ENCODE measurements at regions not wholly inside any gene's neighbourhood (a gene's known extent, or its start where the extent isn't known, plus 50 kb on each side); places are given as distances from the start of the nearest gene placed in this dataset.

- DNase-seq, result no peak
These were observed 68.7 kb upstream of the KLF6 start for GRCh38 chr10:3853547-3854303.

DNA sequence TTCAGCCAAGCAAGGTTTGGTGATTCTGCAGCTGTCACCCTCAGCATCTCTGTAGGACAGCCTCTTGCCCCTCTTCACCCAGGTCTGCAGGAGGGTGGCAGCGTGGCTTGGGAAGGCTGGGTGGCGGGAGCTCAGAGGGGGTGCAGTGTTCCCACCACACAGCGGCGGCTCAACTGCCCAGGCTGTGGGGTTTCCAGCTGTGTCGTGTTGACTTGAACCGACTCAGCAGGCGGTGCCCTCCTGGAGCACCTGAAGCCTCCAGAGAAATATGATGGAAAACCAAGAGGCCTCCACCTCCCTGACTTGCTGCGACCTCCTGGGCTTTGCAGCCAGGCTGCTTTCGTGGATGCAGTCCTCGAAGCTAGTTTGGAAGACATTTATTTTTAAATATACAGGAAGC is 68.0 kb upstream of the KLF6 start:
- no peak for DNase-seq

DNA sequence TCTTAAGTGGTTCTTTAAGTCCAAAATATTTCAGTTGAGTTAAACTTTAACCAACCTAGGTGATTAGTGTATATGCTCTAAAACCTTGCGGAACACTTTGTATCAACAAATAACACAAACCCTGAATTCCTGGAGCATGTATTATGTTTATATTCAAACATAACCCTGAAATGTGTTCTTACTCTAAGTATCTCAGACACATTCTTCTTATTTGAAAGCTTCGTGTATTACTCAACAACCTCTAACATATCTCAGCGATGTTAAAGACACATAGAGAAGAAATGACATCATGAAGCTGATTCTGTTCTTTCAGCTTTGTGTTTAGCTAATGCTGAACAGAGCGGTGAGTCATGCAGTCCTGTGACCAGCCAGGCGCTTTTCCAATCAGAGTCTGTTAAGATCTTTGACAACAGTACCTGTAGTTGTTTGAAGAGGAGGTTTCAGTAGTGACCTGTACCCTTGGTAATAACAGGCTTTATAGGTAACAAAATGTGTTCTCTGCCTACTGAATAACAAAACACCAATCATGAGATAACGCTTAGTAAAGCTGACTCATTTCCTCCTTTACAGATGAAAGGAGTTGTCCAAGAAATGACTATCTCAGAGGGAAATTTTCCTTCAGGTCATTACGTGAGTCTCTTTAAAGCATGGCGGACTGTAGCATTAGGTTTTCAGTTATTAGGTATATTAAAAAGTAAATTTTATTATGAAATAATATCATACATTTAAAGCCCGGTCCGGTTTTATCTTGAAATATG is 67.3 kb upstream of the KLF6 start:
- no peak for DNase-seq

- no peak for DNase-seq
These were observed 66.3 kb upstream of the KLF6 start for GRCh38 chr10:3850999-3851937.

- no peak for DNase-seq
These were observed 64.0 kb upstream of the KLF6 start for GRCh38 chr10:3848775-3849635.

DNA sequence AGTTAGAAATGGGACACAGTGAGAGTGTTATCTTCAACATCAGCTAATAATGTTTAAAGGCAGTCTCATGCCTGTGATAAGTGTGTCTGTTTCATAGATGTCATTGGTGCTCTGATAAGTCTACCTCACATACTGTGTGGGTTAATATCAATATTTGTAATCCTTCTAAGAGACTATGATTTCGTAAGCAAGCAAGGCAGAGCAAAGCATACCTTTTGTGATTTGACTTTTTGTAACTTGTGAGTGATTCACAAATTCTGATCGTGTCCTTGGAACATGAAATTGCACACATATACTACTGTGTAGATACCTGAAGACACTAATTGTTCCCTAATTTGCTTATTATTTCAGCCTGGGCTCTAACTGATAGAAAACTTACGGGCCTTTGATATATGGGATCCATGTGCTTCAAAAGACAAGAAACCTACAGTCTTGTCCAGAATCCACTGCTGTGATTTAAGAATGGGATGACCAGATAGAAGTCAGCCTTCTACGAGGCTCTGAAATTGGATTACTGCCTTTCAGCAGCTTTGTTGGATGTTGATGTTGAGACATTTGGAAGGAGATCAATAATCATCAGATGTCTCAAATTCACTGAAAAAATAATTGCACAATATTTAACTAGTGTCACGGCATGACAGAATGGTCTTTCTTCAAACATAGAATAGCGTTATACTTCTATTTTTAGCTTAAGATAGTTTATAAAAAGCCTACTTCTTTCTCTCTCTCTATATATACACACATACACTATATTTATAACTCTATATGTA is 63.2 kb upstream of the KLF6 start:
- DNase-seq, result no peak

GRCh38 chr10:3846736-3847135 is 61.7 kb upstream of the KLF6 start:
- DNase-seq, result no peak

- no peak for DNase-seq
These were observed 59.5 kb upstream of the KLF6 start for GRCh38 chr10:3844491-3845025.

- DNase-seq, result no peak
These were observed 53.7 kb upstream of the KLF6 start for GRCh38 chr10:3838460-3839437.

DNA sequence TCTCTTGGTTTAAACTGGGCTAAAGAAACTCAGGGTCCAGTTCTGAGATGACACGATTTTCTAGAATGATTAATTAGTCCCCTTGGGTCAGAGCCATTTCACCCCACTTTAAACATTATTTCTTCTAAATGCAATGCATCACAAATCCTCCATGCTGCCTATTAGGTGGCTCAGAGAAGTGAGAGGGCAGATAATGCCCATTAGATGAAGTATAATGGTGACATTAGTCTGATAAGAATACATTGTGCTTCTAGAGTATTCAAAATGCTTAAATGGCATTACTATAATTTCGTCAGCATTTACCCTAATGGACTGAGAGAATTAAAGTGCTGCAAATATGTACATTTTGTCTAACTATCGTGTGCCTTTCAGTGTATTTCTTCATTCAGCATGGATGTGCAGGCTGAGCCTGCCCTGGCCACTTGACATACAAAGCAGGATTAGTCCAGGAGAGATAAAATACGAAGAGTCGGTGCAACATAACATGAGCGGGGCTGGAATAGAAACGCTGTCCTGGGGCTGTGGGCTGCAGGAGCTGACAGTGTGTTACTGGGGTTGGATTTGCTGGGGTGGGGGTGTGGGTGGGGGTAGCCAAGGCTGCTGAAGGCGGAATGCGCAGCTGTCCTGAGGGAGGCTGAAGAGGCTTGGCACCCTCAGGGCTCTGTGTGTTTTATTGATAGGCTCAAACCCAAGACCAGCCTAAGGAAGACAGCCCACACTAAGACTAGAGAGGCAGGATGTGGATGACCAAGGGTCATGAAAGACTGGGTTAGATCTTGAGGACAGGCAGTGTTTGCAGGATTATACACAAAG is 52.8 kb upstream of the KLF6 start:
- DNase-seq, result no peak

- DNase-seq, result no peak
These were observed 51.3 kb upstream of the KLF6 start for GRCh38 chr10:3836222-3836820.

GRCh38 chr10:3835770-3836169 is 50.8 kb upstream of the KLF6 start:
- DNase-seq, result no peak

DNA sequence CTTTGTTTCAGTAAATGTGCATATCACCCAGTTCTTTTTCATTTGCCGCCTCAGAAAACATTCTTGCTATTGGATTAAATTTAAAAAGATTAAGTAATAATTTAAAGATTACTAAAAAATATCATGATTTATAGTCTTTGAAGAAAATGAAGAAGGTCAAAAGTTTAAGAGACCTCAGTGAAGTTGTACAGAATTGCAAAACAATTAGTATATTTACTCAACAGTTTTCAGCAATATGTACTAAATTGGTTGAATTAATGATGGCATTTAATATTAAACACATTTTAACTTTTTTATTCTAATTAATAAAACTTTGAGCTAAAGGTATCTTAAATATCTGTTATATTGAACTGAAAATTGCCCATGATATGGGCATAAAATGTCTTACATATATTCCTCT is 49.9 kb upstream of the KLF6 start:
- DNase-seq, result no peak

Measured in cerebellar nuclear complex (tissue), 1 donor.